GM18499 (cell line): ENCODE measurements at regions not wholly inside any gene's neighbourhood (a gene's known extent, or its start where the extent isn't known, plus 50 kb on each side); places are given as distances from the start of the nearest gene placed in this dataset.
A peak's percentile ranks its signal among the peaks of the same experiment; 100 is the strongest.

Source experiments
- ATAC-seq: cut with Tn5 transposase; IDR thresholded peaks from one replicate; pipeline ENCODE4 v1.9.1; 2021; ENCODE audit warnings: moderate number of reproducible peaks; ENCODE audit not compliant: insufficient read depth, unreplicated experiment

DNA sequence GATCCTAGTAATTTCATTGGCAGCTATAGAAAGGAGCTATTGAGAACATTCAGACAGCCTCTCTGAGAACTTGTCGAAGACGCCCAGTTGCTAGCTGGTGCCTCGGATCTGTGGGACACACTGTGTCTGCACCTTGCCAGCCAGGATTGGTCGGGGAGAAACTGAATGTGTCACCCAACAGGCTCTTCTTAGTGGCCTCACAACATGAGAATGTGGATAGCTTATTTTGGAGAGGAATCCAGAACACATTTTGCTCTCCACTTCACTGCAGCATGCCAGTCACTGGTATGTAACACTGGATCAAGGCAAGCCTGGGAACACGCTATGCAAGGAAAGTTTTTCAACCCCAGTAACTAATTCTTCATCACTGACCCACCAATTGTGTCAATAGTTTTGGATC, 89.5 kb upstream of the TRPC3 start:
- no peak for ATAC-seq

DNA sequence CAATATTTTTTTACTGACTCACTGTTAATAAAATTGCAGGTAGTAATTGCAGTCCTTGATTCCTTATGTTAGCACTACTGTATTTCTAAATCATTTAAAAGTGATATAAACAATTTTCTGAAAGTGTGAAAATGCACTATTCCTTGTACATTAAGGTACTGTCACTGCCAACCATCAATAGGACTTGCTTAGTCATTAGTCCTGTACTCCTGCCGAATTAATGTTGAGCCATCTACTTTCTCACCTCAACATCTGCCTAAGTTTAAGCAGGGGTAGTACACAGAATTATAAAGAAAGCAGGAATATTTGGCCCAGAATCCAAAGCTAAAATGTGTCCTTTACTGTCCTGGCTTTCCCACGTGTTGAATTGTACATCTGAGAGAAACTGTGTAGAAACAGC, 87.0 kb upstream of the TRPC3 start:
- no peak for ATAC-seq

GRCh38 chr4:122034619-122035018, 82.8 kb upstream of the TRPC3 start:
- no peak for ATAC-seq

DNA sequence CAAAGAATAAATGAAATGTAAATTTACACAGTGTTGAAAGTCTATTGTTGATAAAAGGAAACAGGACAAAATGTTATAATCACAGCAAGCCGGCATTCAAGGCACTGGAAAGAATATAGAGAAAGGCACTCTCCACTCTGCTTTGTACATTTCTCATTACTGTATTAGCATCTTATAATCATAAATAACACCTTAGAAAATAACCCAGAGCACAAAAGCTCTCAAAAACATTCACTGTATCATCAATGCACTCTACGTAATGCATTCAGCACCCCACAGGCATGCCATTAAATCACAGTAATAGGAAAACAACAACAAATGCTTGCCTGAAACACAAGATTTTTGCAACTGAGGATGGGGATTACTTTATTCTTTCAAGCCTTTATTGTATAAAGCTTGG, 75.3 kb upstream of the TRPC3 start:
- no peak for ATAC-seq

DNA sequence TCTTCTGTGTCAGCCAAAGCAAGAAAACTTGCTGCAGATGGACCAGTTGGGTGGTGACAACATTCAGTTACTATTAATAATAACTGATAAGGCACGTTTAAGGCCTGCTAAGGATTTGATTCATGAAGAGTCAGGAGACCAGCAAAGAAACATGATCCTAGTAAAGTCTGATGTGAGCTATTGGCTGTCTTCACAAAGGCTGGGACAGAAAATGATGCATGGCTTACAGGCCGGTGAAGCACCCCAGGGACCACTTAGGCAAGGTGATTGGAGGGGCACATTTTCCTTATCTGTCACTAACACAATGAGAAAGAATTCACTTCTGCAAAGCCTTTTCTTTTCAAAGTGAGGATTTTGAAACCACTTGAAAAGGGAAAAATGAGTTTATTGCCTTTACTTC, 65.4 kb upstream of the TRPC3 start:
- ATAC-seq, result no peak

DNA sequence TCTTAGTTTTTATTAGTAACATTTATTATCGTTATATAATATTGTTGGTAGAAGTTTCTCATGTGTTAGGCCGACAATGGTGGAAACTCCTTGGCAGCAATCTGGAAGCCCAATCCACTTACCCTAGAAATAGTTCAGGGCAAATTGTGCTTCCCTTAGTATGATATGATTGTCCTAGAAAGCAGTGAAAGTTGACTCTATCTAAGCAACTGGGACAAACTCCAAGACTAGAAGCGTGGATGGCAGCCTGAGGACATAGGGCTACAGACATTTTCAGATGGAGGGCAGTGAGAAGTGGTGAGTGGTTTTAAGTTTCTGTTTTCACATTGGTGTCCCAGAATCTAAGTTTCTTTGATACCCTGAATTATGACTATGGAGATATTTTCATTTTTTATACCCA, 63.3 kb upstream of the TRPC3 start:
- ATAC-seq, result no peak

DNA sequence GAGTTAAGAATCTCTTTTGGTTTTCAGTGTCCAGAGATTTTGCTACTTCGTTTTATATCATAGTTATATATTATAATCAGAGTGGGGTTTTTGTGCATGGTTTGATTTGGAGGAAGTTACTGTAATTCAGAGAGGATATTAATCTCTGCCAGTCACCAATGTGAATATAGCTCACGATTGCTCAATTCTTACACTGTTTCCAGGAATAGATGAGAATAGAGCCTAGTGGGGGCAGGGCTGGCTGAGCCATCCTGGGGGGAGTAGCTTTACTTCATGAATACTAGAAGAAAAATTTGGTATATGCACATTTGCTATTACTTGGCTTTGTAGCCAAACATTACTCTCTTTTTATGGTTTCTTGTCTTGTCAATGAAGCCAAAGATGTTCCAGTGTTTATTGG, 60.9 kb upstream of the TRPC3 start:
- no peak for ATAC-seq

DNA sequence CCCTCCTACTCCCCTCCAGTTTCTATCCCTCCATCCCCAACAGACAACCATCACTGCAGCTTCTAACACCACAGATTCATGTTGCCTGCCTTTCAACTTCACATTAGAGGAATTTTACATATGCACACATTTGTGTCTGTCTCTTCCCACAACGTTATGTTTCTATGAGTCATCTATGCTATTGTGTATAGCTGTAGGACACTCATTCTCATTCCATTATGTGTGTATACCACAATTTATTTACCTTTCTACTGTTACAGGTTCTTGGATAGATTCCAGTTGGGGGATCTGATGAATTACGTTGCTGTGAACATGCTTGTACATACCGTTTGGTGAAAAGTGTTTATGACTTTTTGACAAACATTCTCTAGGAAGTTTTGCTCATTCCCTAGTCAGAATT, 58.8 kb upstream of the TRPC3 start:
- ATAC-seq, result no peak

DNA sequence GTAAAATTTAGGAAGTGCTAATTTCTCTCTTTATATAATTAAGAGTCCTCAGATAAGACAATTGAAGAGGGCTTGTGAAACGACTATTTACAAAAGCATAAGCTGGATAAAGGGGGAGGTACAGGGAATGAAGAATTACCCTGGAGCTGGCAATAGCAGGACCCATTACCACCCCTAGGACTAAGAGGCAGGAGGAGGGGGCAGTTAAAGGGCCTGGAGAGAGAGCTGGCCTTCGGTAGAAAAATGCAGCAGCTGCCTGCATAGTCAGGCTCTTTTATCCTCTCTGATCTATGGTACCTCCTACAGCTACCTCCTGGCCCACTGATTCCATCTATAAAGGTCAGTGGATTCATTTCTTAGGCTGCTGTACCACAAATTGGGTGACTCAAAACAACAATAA, 57.7 kb upstream of the TRPC3 start:
- no peak for ATAC-seq

DNA sequence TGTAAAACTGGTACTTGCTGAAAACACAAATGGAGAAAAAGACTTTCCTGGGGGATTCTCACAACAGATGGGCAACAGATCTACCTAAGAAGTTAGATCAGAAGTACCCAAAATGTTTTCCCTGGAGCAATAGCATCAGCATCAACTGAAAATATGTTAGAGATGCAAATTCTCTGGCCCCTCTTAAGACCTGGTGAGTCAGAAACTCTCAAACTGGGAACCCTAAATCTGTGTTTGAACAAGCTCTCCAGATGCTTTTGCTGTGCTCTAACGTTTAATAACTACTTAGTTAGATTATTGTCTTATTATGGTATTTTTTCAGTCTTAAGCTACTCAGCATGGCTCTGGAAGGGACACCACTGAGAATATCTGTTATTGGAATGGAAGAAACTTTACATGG, 55.2 kb upstream of the TRPC3 start:
- ATAC-seq, result no peak

- no peak for ATAC-seq
These were observed 53.4 kb upstream of the TRPC3 start for GRCh38 chr4:122005064-122005755.

DNA sequence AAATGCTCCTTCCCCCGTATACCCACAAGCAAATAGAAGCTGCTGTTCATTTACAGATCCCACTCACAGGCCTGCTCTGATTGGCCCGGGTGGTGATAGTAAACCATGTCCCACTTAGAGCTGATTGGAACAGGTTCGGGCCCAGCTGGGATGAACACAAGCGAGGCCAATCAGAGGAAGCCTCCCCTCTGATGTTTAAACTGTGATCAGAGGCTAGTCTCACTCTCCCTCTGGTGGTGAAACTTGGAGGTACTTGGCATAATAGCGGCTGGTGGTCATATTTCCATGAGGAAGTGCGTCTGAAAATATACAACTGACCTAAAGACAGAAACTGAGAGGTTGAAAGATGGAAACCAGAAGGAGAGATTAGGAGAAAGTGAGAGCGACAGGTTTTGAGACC, 51.5 kb upstream of the TRPC3 start:
- peak; percentile 54 for ATAC-seq
